HepG2 (cell line): ENCODE measurements at regions not wholly inside any gene's neighbourhood (a gene's known extent, or its start where the extent isn't known, plus 50 kb on each side); places are given as distances from the start of the nearest gene placed in this dataset.

Source experiments
- ASH2L ChIP-seq: fragments of 300-600, 200-600 bp; sonication (generic); IDR thresholded peaks from 2 replicates; pipeline ENCODE4 v1.7.0; 2017; ENCODE audit warnings: low read depth, mild to moderate bottlenecking, moderate library complexity, mixed read lengths, low read length; ENCODE audit not compliant: insufficient read length
- CCAR2 ChIP-seq: fragments of 200-400 bp; formaldehyde crosslinking; optimal IDR thresholded peaks from 2 replicates; pipeline ENCODE3; 2018; ENCODE audit warnings: low read depth, mild to moderate bottlenecking, low read length, moderate library complexity
- CTCF ChIP-seq: sonication (generic); formaldehyde crosslinking; IDR thresholded peaks from 2 replicates; pipeline ENCODE4 v1.5.0; 2020; ENCODE audit warnings: mild to moderate bottlenecking, missing genetic modification reagents, moderate library complexity
- DNMT1 ChIP-seq: sonication (generic); formaldehyde crosslinking; IDR thresholded peaks from 2 replicates; pipeline ENCODE4 v1.5.1; 2020; ENCODE audit warnings: mild to moderate bottlenecking, missing genetic modification reagents
- FOXM1 ChIP-seq: sonication (generic); formaldehyde crosslinking; IDR thresholded peaks from 2 replicates; pipeline ENCODE4 v1.5.0; 2020; ENCODE audit warnings: missing genetic modification reagents
- MED8 ChIP-seq: sonication (generic); formaldehyde crosslinking; IDR thresholded peaks from 2 replicates; pipeline ENCODE4 v1.8.1; 2023; ENCODE audit warnings: mild to moderate bottlenecking, missing genetic modification reagents; ENCODE audit not compliant: insufficient replicate concordance
- MEIS2 ChIP-seq: sonication (generic); formaldehyde crosslinking; IDR thresholded peaks from 2 replicates; pipeline ENCODE4 v1.9.0; 2021; ENCODE audit warnings: mild to moderate bottlenecking, missing genetic modification reagents
- NPAS2 ChIP-seq: sonication (generic); formaldehyde crosslinking; IDR thresholded peaks from 2 replicates; pipeline ENCODE4 v1.8.0; 2022; ENCODE audit warnings: mild to moderate bottlenecking, missing genetic modification reagents, borderline replicate concordance
- RARG ChIP-seq: sonication (generic); formaldehyde crosslinking; IDR thresholded peaks from 2 replicates; pipeline ENCODE4 v1.4.0; 2020; ENCODE audit warnings: low read depth, mild to moderate bottlenecking, missing genetic modification reagents
- TARDBP ChIP-seq: sonication (generic); formaldehyde crosslinking; IDR thresholded peaks from 2 replicates; pipeline ENCODE4 v1.8.0; 2022; ENCODE audit warnings: mild to moderate bottlenecking, missing genetic modification reagents
- ZBTB7A ChIP-seq: sonication (generic); formaldehyde crosslinking; IDR thresholded peaks from 2 replicates; pipeline ENCODE4 v1.8.0; 2022; ENCODE audit warnings: mild to moderate bottlenecking, missing genetic modification reagents
- ZNF143 ChIP-seq: sonication (generic); formaldehyde crosslinking; IDR thresholded peaks from 2 replicates; pipeline ENCODE4 v1.4.0; 2020; ENCODE audit warnings: missing genetic modification reagents

- no peak for TF ChIP-seq CTCF (CRISPR knock-in tag)
- no peak for TF ChIP-seq TARDBP
- TF ChIP-seq MEIS2 = no peak
- no peak for TF ChIP-seq ZBTB7A
- TF ChIP-seq RARG (CRISPR knock-in tag) = no peak
- no peak for TF ChIP-seq FOXM1 (CRISPR knock-in tag)
- TF ChIP-seq DNMT1 (CRISPR knock-in tag) = no peak
- no peak for TF ChIP-seq CCAR2
- TF ChIP-seq ASH2L = no peak
- TF ChIP-seq MED8 (CRISPR knock-in tag) = no peak
- no peak for TF ChIP-seq ZNF143 (CRISPR knock-in tag)
- no peak for TF ChIP-seq NPAS2 (CRISPR knock-in tag)
Measured at GRCh38 chr4:42268824-42269223, 116.4 kb upstream of the BEND4 start.
